Inflammatory macrophage treated with lipopolysaccharide for 4 hours (primary cell): ENCODE measurements at regions not wholly inside any gene's neighbourhood (a gene's known extent, or its start where the extent isn't known, plus 50 kb on each side); places are given as distances from the start of the nearest gene placed in this dataset.

ENCODE experiments used
- DNase-seq: peaks from one replicate; pipeline ENCODE4 v3.0.0-alpha.2; 2020

DNA sequence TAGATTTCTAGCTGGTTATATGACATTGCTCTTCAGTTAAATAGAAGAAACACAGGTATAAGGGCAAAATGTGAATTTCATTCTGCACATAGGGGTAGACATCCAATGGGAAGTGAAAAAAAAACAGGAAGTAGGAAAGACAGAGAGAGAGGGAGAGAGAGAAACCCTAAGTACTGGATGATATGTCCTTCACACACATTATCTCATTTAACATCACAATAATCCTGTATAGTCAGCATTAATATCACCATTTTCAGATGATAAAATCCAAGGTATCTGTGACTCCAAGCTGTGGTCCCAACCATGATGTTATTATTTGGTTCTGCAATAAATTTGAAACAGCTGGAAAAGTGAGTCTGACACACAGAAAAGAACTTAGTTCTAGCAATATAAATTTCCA, 759.9 kb downstream of the SATB2 start:
- DNase-seq = no peak

DNA sequence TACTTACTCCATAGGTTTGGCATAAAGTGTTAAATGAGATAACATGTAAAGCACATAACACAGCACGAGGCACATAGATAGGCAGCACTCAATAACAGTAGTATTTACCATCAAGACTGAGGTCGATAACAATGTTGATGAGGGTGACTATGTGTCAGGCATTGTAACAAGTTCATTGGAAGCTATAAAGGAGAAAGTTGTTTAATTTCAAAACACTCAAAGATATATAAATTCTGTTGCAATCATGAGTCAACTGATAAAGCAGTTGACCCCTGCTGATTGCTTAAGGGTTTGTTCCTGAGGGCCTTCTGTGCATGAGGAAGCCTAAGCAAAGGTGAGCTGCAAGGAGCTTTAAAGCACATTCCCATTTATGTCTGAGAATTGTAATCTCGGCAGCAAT, 760.5 kb downstream of the SATB2 start:
- no peak for DNase-seq

DNA sequence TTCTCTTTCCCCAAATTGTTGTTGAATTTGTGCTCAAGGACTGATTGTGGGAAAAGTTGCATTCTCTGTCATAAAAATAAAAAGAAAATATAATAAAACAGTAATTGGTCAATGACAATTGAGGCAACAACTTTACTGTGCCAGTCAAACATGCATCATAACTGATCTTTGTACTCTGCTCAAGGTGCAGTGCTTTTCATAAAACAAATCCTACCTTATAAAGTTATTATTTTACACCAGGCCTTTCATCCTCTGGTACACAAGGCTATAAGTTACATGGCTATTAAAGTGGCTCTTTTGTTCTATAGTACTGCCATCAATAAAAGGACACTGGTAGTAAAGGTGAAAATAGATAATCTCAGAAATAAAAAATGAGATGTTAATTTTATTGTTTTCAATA, 761.9 kb downstream of the SATB2 start:
- no peak for DNase-seq

DNA sequence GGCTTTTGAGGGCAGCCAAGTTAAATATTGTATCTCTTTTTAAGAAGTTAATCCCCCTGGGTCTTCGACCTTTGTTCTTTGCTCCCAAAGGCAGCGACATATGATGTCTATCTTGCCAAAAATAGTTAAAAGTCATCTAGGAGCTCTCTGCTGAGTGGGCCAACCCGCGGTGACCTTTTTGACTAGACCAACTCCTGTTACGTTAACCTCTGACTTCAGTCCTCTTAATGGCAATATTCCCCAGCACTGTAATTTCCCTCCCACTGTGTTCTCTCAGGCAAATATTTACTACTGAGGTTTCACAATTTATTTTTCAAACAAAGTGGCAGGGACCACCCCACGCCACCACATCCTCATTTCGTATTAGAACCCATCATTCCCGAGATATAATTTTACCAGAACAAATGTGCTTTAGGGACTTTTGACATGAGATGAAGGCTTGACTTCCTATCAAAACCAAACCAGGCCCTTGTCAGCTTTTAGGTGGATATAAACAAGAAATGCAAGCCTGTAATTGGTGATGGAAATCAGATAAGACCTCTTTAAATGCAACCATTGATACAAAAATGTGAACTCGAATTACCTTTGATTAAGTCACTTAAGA, 764.7 kb downstream of the SATB2 start:
- DNase-seq = no peak

DNA sequence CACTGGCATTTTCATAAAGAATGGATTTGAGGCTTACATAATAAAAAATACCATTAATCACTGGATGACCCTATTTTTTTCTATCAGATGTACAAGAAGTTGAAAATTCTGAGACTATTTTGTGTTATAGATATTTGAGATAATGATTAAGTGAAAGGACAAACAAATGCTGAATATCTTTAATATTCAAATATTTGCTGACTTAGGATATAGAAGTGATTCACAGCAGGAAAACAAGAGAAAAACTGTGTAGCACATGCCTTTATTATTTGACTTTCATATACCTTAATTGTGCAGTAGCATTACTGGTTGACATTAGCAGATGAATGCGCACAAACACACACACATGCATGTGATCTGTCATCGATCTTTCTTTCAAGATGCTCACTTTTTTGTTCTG, 766.5 kb downstream of the SATB2 start:
- DNase-seq = no peak

DNA sequence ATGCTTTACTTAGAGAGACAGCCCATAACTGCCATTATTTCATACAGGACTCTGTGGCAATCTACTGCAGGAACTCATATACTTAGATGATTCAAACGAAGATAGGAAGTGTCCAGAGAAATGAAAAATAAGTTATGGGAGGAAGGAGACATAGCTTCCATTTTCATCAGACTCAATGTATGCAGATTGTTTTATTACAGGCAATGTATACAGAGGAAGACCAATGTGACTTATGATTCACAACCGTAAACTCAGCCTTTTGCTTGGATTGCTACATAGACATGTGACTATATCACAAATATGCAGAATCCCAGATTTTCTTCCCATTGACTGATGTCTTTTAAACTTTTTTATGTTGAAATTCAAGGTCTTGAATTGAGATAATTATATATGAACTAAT, 793.4 kb downstream of the SATB2 start:
- DNase-seq = no peak

DNA sequence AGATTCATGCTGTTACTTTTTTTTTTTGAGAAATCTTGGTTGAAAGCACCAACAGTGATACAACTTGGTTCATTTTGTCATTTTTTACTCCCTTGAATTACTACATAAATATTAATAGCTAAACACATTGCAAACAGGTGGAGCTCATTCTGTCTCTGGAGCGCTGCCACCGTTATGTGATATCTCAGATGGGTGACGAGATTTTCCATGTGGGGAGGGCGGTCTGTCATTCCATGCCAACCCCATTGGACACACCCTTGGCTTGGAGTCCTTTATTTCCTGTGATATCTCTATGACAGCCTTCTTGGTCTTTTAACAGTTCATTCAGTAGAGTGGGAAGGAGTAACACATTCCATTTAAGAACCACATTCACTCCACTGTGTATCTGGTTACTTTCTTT, 794.8 kb downstream of the SATB2 start:
- no peak for DNase-seq

DNA sequence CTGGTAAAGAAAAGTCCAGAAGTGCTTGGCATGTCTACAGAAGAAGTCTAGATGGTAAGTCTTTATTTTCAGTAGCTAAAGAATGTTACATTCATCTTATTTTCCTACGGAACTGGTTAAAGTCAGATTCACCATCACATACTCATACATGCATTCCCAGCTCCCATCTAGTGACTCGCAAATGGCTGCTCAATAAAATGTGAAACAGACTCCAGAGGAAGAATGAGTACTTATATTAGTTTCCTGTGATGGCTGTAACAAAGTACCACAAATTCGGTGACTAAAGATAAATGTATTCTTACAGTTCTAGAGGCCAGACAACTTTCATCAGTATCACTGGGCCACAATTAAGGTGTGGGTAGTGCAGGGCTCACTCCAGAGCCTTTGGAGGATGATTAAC, 797.2 kb downstream of the SATB2 start:
- DNase-seq = no peak

DNA sequence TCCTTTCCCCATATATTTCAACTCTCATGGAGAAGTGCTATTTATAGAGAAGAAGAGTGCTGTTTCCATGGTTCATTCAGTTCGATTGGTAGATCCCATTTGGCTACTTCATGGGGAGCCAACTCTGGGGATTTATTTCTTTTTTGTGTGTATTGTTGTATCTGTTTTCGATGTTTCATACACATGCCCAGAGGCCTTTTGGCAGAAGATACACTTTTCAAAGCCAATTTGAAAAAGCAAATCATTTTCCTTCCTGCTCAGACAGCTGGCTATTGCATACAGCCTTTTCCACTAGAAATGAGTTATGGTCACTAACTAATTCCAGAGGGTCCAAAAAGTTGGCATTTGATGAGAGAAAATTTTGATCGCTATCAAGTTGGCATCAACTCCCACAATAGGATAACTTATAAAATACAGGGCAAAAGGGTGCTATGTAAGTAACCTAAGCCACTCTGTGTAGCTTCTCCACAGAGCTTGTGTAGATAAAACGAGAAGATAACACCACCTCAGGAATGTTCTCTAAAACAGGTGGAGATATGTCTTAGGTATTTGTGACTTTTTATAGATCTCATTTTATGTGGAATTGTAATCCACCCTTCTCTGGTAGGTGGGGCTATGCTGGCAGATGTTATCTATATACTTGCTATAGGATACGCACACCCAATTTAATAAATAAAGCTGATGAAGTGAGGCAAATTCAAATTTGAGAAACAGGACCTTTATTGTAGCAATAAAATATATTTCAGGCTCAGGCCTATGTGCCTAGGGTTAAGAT, 798.5 kb downstream of the SATB2 start:
- DNase-seq = no peak

DNA sequence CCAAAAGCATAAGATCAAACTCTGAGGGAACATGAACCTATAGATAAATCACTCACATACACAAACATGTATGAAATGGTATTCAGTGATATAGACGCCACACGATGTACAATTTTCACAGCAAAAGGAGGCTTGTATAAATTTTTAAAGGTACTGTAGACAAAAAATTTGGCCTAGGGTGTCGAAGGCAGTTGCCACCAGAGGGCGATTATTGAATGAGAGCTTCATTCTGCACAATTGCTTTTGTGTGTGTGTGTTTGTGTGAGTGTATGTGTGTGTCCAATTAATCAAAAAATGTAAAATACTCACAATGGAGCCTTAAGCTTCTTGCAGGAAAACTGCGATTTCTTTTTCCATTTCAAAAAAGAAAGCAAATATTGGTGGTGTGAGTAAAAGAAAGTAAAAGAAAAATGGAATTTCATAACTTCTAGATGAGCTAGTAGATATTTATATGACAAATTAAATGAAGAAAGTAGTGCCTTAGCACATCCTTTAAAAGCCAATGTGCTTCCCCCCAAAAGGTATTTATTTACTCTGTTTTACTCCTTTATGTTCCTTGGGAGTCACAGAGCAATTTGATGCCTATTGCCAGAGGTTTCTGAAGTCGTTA, 800.1 kb downstream of the SATB2 start:
- no peak for DNase-seq

DNA sequence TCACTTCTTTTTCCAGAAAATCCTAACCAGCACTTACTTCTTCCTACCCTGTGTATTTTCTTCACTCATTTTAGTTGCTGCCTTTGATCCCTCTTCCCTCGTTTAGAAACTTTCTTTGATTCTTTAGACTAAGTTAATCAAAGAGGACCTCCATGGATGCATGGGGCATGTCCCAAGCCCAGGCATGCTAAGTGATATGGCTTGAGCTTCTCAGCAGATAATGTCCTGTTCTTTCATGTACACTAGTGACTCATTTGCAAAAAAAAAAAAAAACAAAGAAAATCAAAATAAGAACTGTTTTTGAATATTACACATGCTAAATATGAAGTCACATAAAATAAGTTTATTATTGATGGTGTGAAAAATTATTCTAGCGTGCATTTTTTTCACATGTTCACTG, 800.9 kb downstream of the SATB2 start:
- DNase-seq = no peak

DNA sequence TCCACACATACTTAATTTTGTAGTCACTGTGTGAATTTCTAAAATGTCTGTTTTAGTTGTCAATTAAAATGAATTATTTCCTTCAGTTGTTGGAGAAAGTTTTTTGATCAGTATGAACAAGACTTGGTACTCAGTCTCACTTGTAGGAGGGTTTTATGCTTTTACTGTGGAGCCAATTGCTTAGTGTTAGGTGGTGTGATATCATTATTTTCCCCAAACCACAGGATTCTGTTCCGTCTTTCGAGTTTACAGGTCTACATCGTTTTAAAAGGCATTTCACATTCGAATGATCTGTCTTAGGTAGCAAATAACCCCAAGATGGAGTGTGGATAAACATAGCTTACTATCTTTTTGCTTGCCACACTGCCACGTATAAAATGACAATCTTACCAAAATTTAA, 803.1 kb downstream of the SATB2 start:
- DNase-seq = no peak

DNA sequence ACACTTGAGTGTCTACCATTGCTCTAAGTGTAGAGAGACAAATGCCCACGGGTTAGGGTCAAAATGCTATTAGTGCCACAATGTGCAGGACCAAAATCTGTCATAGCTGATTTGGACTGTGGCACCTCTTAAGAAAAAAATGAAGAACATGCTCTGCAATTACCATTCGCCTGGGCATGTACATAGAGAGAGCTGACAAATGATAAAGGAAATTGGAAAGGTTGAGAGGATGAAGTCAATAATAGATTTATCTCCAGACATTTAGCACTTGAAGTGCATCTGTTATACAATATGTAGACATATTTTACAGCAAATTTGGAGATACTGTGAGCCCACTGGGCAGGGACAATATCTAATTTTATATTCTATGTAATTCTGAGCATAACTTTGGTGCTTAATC, 804.4 kb downstream of the SATB2 start:
- DNase-seq = no peak

DNA sequence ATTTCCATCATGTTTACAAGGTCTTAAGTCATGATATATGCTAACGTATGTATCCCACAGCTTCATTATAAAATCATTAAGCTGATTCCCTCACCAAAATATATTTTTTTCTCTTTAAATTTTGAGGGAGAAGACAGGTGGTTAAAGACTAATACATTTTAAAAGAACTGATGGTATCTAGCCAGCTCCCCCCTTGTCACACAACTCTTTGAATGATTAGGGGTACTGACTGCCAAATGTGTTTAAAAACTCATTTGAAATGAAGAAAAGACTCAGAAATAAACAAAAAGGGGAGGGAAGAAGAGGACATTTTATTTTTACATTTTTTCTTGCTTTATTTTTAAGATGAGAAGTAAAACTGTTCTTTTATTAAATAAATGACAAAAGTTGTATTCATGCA, 805.3 kb downstream of the SATB2 start:
- no peak for DNase-seq

DNA sequence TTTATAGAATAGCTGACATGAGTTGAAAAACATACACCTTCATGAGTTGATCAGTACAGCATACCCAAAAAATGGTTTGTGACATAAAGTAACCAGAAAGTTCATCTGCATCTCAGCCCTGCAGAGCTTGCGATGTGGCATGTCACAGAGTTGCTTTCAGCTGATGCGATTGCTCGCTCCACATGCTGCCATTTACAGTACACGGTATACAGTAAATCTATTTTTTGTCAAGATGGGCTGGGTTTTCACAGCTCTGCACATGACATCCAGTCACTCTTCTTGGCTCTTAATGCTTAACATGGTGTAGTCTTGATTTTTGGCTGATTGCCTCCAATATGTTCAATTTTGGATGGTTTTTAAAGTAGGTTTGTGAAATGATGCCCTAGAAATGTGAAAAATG, 811.9 kb downstream of the SATB2 start:
- DNase-seq = no peak

DNA sequence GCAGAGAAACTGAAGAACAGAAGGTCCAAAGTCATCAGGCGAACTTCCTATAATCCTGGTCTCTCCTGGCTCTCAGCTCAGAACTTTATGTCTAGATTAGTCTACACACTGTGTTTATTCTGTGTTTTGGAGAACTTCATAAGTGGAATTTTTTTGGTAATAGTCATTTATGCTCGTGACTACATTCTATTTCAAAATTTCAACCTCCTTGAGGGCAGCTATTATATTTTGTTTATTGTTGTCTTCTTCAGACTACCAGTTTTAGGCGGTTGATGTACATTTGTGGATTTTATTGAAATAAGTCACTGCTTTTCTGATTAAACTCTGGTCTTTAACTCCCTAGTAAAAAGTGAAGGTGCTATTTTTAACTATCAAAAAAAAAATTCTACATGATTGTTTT, 816.6 kb downstream of the SATB2 start:
- no peak for DNase-seq

DNA sequence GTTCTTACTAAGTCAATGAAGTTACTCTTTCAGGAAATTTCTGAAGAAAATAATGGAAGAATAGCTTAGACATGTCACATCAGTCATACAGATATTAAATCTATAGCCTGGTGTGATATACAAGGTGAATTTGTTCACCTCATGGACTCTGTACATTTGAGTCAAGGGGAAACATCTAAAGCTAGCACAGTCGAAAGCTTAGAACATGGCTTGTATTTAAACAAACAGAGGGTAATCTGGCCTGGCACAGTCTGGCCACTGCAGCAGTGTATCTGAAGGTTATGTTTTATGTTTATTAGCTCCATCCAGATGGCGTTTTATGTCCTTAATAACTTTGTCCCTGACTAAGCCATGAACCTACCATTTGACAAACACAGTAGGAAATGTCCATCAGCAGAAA, 817.3 kb downstream of the SATB2 start:
- no peak for DNase-seq

DNA sequence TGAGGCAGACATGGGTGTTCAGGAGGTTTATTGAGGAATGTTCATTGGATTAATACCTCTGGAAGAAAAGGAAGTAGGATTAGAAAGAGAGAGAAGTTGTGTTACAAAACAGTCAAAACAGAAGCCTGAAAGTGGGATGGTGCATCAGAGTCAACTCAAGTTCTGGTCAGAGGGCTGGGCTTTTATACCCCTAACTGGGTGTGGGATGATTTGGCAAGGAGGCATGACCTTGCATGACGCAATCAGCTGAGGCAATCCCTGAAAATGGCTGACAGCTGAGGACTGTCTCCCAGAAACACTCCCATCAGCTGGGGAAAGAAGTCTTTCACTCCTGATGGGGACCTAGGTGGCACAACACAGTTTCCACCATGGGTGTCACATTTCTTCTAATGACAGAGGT, 818.2 kb downstream of the SATB2 start:
- peak; percentile 3 for DNase-seq

DNA sequence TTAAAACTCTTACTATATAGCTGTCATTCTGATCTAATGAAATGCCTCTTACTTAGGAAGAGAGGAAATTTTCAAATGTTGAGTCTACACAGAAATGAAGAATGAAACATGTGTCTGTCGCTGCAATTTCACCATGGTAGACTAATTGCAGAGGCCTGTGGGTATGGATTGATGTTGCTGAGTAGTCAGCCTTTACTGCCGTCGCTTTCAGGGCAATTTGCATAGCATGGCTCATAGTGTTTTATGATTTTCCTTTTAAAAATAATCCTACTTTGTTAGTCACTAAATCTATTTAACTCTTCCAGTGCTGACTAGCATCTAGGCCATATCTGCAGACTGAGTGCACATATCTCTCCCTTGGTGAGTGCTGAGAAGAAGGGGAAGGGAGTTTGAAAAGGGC, 819.2 kb downstream of the SATB2 start:
- no peak for DNase-seq

DNA sequence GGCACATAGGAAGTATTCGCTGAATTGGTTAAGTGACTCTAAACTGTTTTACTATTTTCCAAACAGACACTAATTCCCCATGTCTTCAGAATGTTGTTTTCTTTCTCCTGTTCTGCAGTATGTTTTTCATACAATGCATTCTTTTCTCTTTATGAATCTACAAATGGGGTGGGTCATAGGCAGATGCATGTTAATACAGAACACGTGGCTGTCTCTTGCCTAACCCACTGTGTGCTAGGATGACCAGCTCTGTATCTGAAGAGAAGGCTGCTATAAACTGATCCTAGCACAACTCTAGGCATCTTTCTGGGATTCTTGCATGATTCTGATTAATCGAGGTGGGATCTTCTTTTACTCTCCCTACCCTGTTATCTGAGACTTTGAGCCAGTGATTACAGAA, 826.0 kb downstream of the PLCL1 start:
- DNase-seq = no peak

DNA sequence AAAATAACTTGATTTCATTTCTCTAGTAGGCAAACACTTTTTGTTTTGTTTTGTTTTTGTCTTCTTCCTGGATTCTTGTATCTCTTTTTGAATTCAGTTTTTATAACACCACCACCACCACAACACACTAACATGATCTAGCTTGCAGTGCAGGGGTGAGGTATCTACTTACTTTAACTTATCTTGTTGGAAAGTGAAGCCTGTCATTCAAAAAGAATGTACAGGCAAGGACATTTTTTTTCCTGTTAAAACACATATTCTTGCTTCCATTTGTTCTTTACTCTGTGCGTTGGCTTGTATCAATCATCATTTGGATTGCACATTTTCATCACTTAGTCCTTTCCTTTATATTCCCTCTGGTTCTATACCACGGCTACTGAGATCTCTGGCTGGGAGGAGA, 824.2 kb downstream of the PLCL1 start:
- no peak for DNase-seq

DNA sequence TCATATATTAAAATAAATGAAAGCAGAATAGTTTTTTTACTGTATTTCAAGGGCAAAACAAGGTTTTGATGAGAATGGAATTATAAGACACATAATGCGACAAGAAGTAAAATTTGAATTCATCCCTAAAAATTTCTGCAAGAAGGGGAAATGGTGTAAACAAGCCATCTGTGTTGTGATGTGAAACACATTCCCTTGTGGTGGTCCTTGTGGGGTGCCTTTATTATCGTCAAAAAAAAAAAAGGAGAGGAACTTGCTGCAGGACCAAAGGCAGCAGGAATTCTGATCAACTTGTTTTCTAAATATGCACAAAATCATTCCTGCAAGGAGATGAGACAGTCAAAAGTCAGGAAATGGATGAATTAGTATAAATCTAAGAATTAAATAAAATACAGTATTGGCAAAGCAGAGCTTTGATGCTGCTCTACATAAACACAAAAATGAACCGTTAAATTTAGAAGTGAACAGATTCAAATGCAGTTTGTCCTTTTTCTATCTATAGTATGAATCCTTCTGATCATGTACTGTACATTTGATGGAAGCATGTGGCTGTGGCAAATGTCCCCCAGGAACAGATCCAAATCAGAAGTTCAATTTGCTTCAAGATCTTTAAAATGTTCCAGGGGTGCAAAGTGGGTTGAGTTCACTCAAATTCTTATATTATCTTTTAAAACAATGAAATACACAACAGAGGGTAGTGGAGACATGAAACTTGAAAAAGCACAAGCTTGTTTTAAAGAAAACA, 818.8 kb downstream of the PLCL1 start:
- no peak for DNase-seq

DNA sequence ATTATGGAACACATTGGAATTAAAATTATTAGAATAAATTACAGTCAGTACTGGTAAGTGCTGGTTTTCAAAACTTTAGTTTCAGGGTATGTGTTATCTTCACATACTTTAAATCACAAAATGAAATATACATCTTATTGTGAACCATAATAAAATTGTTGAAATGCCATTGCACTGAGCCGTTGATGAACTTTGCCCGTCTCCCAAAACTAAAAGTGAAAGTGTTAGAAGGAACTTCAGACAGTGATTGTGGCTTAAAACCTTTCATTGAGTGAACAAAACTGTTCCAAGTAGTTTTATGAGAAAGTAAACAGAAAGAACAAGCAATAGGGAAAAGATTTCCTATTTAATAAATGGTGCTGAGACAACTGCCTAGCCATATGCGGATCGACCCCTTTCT, 811.6 kb downstream of the PLCL1 start:
- no peak for DNase-seq

DNA sequence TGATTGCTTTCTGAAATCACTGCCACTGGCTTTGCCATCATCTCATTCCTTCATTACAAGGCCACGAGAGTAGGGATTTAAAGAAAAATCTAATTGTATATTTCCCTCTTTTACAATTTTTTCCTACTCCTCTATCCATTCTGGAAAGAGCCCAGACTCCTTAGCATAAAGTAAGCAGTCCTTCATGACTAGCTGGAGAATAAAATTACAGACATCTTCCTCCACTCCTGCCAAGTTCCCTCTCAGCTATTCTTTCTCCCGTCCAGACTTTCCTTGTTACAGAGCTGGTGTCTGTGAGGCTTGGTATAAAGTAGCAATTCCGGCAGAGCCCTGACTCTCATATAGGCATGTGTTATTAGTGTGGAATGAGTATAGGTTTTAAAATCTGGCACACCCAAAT, 806.8 kb downstream of the PLCL1 start:
- no peak for DNase-seq
